ENCODE measurements at regions not wholly inside any gene's neighbourhood (a gene's known extent, or its start where the extent isn't known, plus 50 kb on each side); places are given as distances from the start of the nearest gene placed in this dataset.

GRCh38 chr3:107112356-107112755 lies 264.9 kb upstream of the CCDC54 start:
- Histone ChIP-seq H3K9me3 (no peaks in the 10 kb centered on the region), H3K27ac (ENCODE audit: low read depth in 2 of 2, low read length in 1 of 2) (no peak overlapping the region), H2AFZ (ENCODE audit: low read depth) (no peak overlapping the region), H3K9ac (no peak overlapping the region), H3K27me3 (ENCODE audit: insufficient read depth) (no peaks in the 10 kb centered on the region), H3K36me3 (replicated peaks in 1 of 2; ENCODE audit: control insufficient read depth in 1 of 2, insufficient read depth in 2 of 2, low read length in 1 of 2) (no peaks in the 10 kb centered on the region), H3K4me3 (ENCODE audit: low read depth in 2 of 2, low read length in 1 of 2) (no peak overlapping the region), H4K20me1 (ENCODE audit: insufficient read depth) (no peaks in the 10 kb centered on the region), H3F3A (replicated peaks; ENCODE audit: insufficient read depth) (peaks cover 6% of the 10 kb centered on the region), H3K4me2 (no peak overlapping the region), H3K4me1 (ENCODE audit: control insufficient read depth in 1 of 2, insufficient read depth in 2 of 2, low read depth in 1 of 2, low read length in 1 of 2) (peaks cover 0 to 4% of the 10 kb centered on the region in 2 experiments; a peak in 2 of 4 replicates), H3K79me2 (ENCODE audit: insufficient read depth) (no peaks in the 10 kb centered on the region), H3K9me2 (no peaks in the 10 kb centered on the region)
- ChIA-PET CTCF (interaction anchor here (0.6 to 1.4 kb wide), 2 partner anchors 14 to 48 kb away, joined by 4 to 5 read pairs; no protein-coding TSS in a partner anchor), POLR2A (no interaction called here)
- 74% methylated on average over 1 of the region's 1 CpG for WGBS (ENCODE audit: low lambda C conversion rate)
- TF ChIP-seq RCOR1 (IDR thresholded peaks at IDR 0.05; ENCODE audit: low read length) (no peak), FOXJ3 (CRISPR knock-in tag; IDR thresholded peaks at IDR 0.05) (no peak), NFIC (IDR thresholded peaks at IDR 0.05; ENCODE audit: borderline replicate concordance) (peak; percentile 68)
- DNase-seq: no peak

GRCh38 chr3:107116251-107116650 lies 261.0 kb upstream of the CCDC54 start:
- ChIA-PET CTCF (no interaction called here), POLR2A (no interaction called here)
- Histone ChIP-seq H4K20me1 (ENCODE audit: insufficient read depth) (no peaks in the 10 kb centered on the region), H3K4me2 (no peak overlapping the region), H3K9me2 (no peaks in the 10 kb centered on the region), H3K9me3 (no peaks in the 10 kb centered on the region), H3K79me2 (ENCODE audit: insufficient read depth) (no peaks in the 10 kb centered on the region), H3K4me3 (ENCODE audit: low read depth in 2 of 2, low read length in 1 of 2) (no peak overlapping the region), H3F3A (replicated peaks; ENCODE audit: insufficient read depth) (peaks cover 6% of the 10 kb centered on the region), H3K9ac (no peak overlapping the region), H3K36me3 (replicated peaks in 1 of 2; ENCODE audit: control insufficient read depth in 1 of 2, insufficient read depth in 2 of 2, low read length in 1 of 2) (no peaks in the 10 kb centered on the region), H3K4me1 (ENCODE audit: control insufficient read depth in 1 of 2, insufficient read depth in 2 of 2, low read depth in 1 of 2, low read length in 1 of 2) (peaks cover 4% of the 10 kb centered on the region in 2 experiments; a peak in 3 of 4 replicates), H3K27me3 (ENCODE audit: insufficient read depth) (no peaks in the 10 kb centered on the region), H2AFZ (ENCODE audit: low read depth) (no peak overlapping the region), H3K27ac (ENCODE audit: low read depth in 2 of 2, low read length in 1 of 2) (no peak overlapping the region)
- no peak for TF ChIP-seq SMC3 (IDR thresholded peaks at IDR 0.05; ENCODE audit: low read depth, low read length)
- no peak for TF ChIP-seq RXRA (IDR thresholded peaks at IDR 0.05; ENCODE audit: borderline replicate concordance, low read depth)
- no peak for TF ChIP-seq TAF1 (IDR thresholded peaks at IDR 0.05; ENCODE audit: borderline replicate concordance, low read depth, low read length)
- no peak for TF ChIP-seq NRF1 (IDR thresholded peaks at IDR 0.05; ENCODE audit: low read depth, low read length)
- no peak for TF ChIP-seq USF2 (IDR thresholded peaks at IDR 0.05; ENCODE audit: borderline replicate concordance, low read depth, low read length)
- no peak for TF ChIP-seq MXI1 (IDR thresholded peaks at IDR 0.05; ENCODE audit: low read depth, low read length)
- TF ChIP-seq GATA2 (CRISPR knock-in tag; IDR thresholded peaks at IDR 0.05): no peak
- TF ChIP-seq POLR2AphosphoS5 (IDR thresholded peaks at IDR 0.05; ENCODE audit: low read depth, low read length): no peak
- no peak for TF ChIP-seq CTCF (IDR thresholded peaks at IDR 0.05)
- TF ChIP-seq FOXJ3 (CRISPR knock-in tag; IDR thresholded peaks at IDR 0.05): no peak
- no peak for TF ChIP-seq ZBTB33 (IDR thresholded peaks at IDR 0.05; ENCODE audit: borderline replicate concordance, low read depth)
- TF ChIP-seq GABPA (IDR thresholded peaks at IDR 0.05; ENCODE audit: low read depth): no peak
- TF ChIP-seq TEAD4 (IDR thresholded peaks at IDR 0.05; ENCODE audit: borderline replicate concordance, insufficient read depth): no peak
- no peak for TF ChIP-seq EZH2phosphoT487 (IDR thresholded peaks at IDR 0.05; ENCODE audit: borderline replicate concordance, low read depth)
- no peak for DNase-seq
- WGBS (ENCODE audit: low lambda C conversion rate): 94% methylated on average over 15 of the region's 17 CpGs

Data from SK-N-SH (cell line).